Ovary (tissue), 7 donors: ENCODE measurements at regions not wholly inside any gene's neighbourhood (a gene's known extent, or its start where the extent isn't known, plus 50 kb on each side); places are given as distances from the start of the nearest gene placed in this dataset.

ENCODE experiments used
- DNase-seq, 5 donors: peaks; one replicate each; pipeline ENCODE4 v3.0.0-alpha.2; 2019 to 2020
- H3K27ac ChIP-seq, 2 donors: fragments of 200-600 bp; one replicate each; pipeline versions ENCODE4 v1.5.1 to v1.8.0; 2019 to 2022
- H3K27me3 ChIP-seq: fragments of 200-600 bp; one replicate; pipeline ENCODE4 v1.8.0; 2022
- H3K36me3 ChIP-seq: fragments of 200-600 bp; sonication (generic); one replicate; pipeline ENCODE4 v1.5.1; 2019
- H3K4me1 ChIP-seq: one replicate; pipeline ENCODE4 v1.8.1; 2013; ENCODE audit warnings: mild to moderate bottlenecking, moderate library complexity; ENCODE audit not compliant: insufficient read depth
- H3K4me3 ChIP-seq: fragments of 200-600 bp; sonication (generic); one replicate; pipeline ENCODE4 v1.5.1; 2017
- H3K9me3 ChIP-seq, 2 donors: fragments of 200-600 bp in 1 of 2; sonication (generic) in 1 of 2; one replicate each; pipeline versions ENCODE4 v1.5.1 to v1.8.1; 2013 to 2019; ENCODE audit warnings: mild to moderate bottlenecking in 1 of 2, moderate library complexity in 1 of 2
- EP300 ChIP-seq: sonication (generic); formaldehyde crosslinking; IDR thresholded peaks from one replicate; pipeline ENCODE4 v1.6.1; 2017; ENCODE audit warnings: antibody characterized with exemption
- POLR2A ChIP-seq: fragments of 450-650 bp; IDR thresholded peaks from one replicate; pipeline ENCODE4 v1.6.1; 2017; ENCODE audit warnings: antibody characterized with exemption, mild to moderate bottlenecking, moderate library complexity
- WGBS, 3 donors: extraction: QIAGEN DNeasy Blood & Tissue Kit in 1 of 3; methylation state at CpG; one replicate each; pipeline versions ENCODE4 v1.1.5 to v1.1.7; 2013 to 2017; 5-methylcytosine and 5-hydroxymethylcytosine counted together
- intact Hi-C, 4 donors: fragments of 100-400 bp; cut with DNase I; formaldehyde crosslinking; loops; one replicate each; pipeline versions ENCODE4 v1.11.0 to v1.15.1; 2022 to 2023
- TF ChIP-seq, protein P1 (sequence below), 3 donors: fragments of 450-650 bp in 2 of 3; fragments of 200-600 bp in 1 of 3; IDR thresholded peaks; one replicate each; pipeline versions ENCODE4 v1.5.1 to v1.8.0; 2016 to 2022; ENCODE audit warnings: antibody characterized with exemption in 3 of 3, mild to moderate bottlenecking in 1 of 3
- donor health status: DM: no; HTN: no; CAD: no; lungs with moderate emphysema.
- donor health status: DM: no; HTN: no; CAD: no.
- donor health status: Bipolar disorder and iron deficiency.
- donor health status: DM: no; HTN: no; CAD: no.
- donor health status: DM: yes; HTN: yes; CAD: no.

DNA sequence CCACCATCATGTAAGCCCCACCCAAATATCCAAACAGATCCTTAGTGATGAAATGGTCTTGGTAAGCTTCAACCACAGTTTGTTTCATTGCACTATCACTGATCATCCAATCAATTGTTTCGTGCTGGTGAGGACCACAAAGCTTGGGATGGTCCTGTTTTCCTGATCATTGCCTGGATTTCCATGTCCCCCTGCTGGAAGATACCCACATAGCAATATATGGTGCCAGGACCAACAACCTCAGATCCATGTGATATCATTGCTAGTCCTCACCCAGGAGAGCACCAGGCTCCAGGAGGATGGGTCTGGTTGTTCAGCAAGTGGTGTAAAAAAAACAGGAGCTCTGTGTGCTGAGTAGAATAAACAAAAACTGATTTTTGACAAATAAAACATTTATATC lies 206.5 kb upstream of the SH3BP4 start:
- Histone ChIP-seq H3K27ac (no peak overlapping the region), H3K4me1 (no peaks in the 10 kb centered on the region), H3K36me3 (no peaks in the 10 kb centered on the region), H3K4me3 (no peak overlapping the region), H3K27me3 (no peaks in the 10 kb centered on the region), H3K9me3 (no peaks in the 10 kb centered on the region)
- WGBS, 3 donors: 74 to 89% (median 88%) methylated on average over 1 of the region's 1 CpG
- DNase-seq: no peak
- TF ChIP-seq EP300: no peak
- TF ChIP-seq, protein P1, sequence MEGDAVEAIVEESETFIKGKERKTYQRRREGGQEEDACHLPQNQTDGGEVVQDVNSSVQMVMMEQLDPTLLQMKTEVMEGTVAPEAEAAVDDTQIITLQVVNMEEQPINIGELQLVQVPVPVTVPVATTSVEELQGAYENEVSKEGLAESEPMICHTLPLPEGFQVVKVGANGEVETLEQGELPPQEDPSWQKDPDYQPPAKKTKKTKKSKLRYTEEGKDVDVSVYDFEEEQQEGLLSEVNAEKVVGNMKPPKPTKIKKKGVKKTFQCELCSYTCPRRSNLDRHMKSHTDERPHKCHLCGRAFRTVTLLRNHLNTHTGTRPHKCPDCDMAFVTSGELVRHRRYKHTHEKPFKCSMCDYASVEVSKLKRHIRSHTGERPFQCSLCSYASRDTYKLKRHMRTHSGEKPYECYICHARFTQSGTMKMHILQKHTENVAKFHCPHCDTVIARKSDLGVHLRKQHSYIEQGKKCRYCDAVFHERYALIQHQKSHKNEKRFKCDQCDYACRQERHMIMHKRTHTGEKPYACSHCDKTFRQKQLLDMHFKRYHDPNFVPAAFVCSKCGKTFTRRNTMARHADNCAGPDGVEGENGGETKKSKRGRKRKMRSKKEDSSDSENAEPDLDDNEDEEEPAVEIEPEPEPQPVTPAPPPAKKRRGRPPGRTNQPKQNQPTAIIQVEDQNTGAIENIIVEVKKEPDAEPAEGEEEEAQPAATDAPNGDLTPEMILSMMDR (IDR thresholded peaks at IDR 0.05): no peak
- no peak for TF ChIP-seq POLR2A
- intact Hi-C loops: no loop called here

DNA sequence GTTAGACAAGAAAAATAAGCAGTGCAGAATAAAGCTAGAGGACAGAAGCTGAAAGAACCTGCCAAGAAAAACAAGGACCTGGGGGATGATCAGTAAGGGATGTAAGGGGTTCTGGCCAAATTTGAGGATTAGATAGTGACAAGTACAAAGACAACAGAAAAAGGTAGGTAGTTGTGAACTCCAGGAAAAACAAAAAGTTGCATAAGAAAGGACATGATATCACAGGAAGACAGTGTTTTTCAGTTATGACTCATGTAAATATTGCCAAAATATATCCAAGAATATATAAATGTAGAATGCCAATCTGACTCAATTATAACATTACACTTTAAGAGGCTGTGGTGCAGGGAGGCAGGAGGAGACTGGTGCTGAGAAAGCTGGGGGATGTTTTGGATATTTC lies 209.8 kb upstream of the SH3BP4 start:
- TF ChIP-seq EP300 (no peak), POLR2A (no peak)
- TF ChIP-seq, protein P1 (IDR thresholded peaks at IDR 0.05): no peak

GRCh38 chr2:234739061-234739460 lies 212.8 kb upstream of the SH3BP4 start:
- H3K27me3 ChIP-seq: no peaks in the 10 kb centered on the region
- intact Hi-C loops: no loop called here
- TF ChIP-seq POLR2A (no peak), EP300 (no peak)
- TF ChIP-seq, protein P1 (IDR thresholded peaks at IDR 0.05): no peak

More for the DNA sequence above, 209.8 kb upstream of the SH3BP4 start:
- Histone ChIP-seq H3K9me3 (no peaks in the 10 kb centered on the region), H3K27me3 (no peaks in the 10 kb centered on the region), H3K27ac (no peak overlapping the region), H3K4me3 (no peak overlapping the region), H3K36me3 (no peaks in the 10 kb centered on the region), H3K4me1 (no peaks in the 10 kb centered on the region)
- intact Hi-C loops: no loop called here
- DNase-seq: no peak

DNA sequence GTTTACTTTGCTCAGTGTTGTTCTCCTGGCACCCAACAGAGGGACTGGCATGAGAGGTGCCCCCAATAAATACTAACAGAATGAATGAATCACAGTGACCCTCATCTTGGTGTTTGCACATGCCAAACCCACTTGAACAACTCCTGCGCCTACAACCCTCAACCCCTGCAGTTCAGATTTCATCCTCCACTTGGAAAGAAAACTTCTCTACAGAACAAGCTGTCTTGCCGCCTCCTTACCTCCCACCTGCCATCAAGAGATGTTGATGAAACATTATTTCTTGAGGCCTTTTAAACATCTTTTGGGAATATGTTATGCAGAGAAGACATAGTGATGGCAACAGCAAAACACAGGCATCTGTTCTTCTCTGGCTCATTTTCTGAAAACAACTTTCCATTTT lies 216.0 kb upstream of the SH3BP4 start:
- TF ChIP-seq, protein P1 (IDR thresholded peaks at IDR 0.05): no peak
- no peak for TF ChIP-seq EP300
- no peak for TF ChIP-seq POLR2A
- Histone ChIP-seq H3K4me3 (no peak overlapping the region), H3K27me3 (no peaks in the 10 kb centered on the region), H3K36me3 (no peaks in the 10 kb centered on the region), H3K27ac (no peak overlapping the region), H3K4me1 (no peaks in the 10 kb centered on the region), H3K9me3 (no peaks in the 10 kb centered on the region)
- intact Hi-C loops: no loop called here
- no peak for DNase-seq
- 89 to 99% (median 98%) methylated on average over 2 of the region's 2 CpGs for WGBS, 3 donors

More at GRCh38 chr2:234739061-234739460, 212.8 kb upstream of the SH3BP4 start:
- Histone ChIP-seq H3K4me3 (no peak overlapping the region), H3K36me3 (no peaks in the 10 kb centered on the region), H3K9me3 (no peaks in the 10 kb centered on the region), H3K27ac (no peak overlapping the region), H3K4me1 (no peaks in the 10 kb centered on the region)
- DNase-seq: no peak
